H1 (cell line): ENCODE measurements at regions not wholly inside any gene's neighbourhood (a gene's known extent, or its start where the extent isn't known, plus 50 kb on each side); places are given as distances from the start of the nearest gene placed in this dataset.

ENCODE experiments used
- CTCF ChIA-PET: fragments of 300-600 bp; sonication (Branson Sonifier 250); formaldehyde crosslinking; loops from one replicate; lab custom pipeline; 2021; ENCODE audit not compliant: partially characterized antibody; lab: Charles Lee
- POLR2A ChIA-PET: fragments of 300-600 bp; sonication (Branson Sonifier 250); formaldehyde crosslinking; loops from one replicate; lab custom pipeline; 2021; ENCODE audit warnings: inconsistent platforms; ENCODE audit not compliant: partially characterized antibody; lab: Charles Lee
- DNase-seq, 2 experiments: peaks; one replicate each; pipeline versions ENCODE4 v3.0.0 to v3.0.0-alpha.2; 2010 to 2022; ENCODE audit warnings: low spot score in 2 of 2, low read depth in 1 of 2, mixed read lengths in 1 of 2
- FAIRE-seq: peaks from 2 replicates; lab custom pipeline; 2011; peaks lifted over from hg19 to GRCh38; lab: Jason Lieb, UNC
- H2AFZ ChIP-seq: 2 replicates; pipeline ENCODE4 v1.8.1; 2012; ENCODE audit warnings: low read length, inconsistent platforms
- H2AK5ac ChIP-seq: 2 replicates; pipeline ENCODE4 v1.6.1; 2013; ENCODE audit warnings: low read depth, low read length
- H2BK120ac ChIP-seq: replicated peaks from 2 replicates; pipeline ENCODE3; 2013; ENCODE audit warnings: low read depth, low read length, inconsistent platforms
- H2BK12ac ChIP-seq: 2 replicates; pipeline ENCODE4 v1.6.1; 2013; ENCODE audit warnings: low read depth, low read length
- H2BK15ac ChIP-seq: 2 replicates; pipeline ENCODE4 v1.6.1; 2013; ENCODE audit warnings: low read length
- H2BK20ac ChIP-seq: 2 replicates; pipeline ENCODE4 v1.6.1; 2013; ENCODE audit warnings: low read length
- H2BK5ac ChIP-seq: 2 replicates; pipeline ENCODE4 v1.6.1; 2013; ENCODE audit warnings: low read depth, low read length
- H3K14ac ChIP-seq: 2 replicates; pipeline ENCODE4 v1.6.1; 2013; ENCODE audit warnings: inconsistent platforms; ENCODE audit not compliant: insufficient read length
- H3K18ac ChIP-seq: 2 replicates; pipeline ENCODE4 v1.6.1; 2013; ENCODE audit warnings: low read length; ENCODE audit errors: extremely low read depth
- H3K23ac ChIP-seq: 2 replicates; pipeline ENCODE4 v1.6.1; 2013; ENCODE audit warnings: inconsistent platforms; ENCODE audit not compliant: insufficient read length
- H3K23me2 ChIP-seq: 2 replicates; pipeline ENCODE4 v1.6.1; 2013; ENCODE audit warnings: low read depth, low read length
- H3K27ac ChIP-seq: 2 replicates; pipeline ENCODE4 v1.6.1; 2011; ENCODE audit warnings: low read depth, low read length, inconsistent platforms
- H3K27me3 ChIP-seq, 4 experiments: replicated peaks in 1 of 4; 1 replicate in 1 of 4; 2 replicates in 3 of 4; pipeline versions ENCODE4 v1.6.1 to v1.8.1; 2011 to 2013; ENCODE audit warnings: low read length in 3 of 4, mild to moderate bottlenecking in 3 of 4, inconsistent platforms in 2 of 4, mixed read lengths in 2 of 4, moderate library complexity in 1 of 4; ENCODE audit not compliant: control insufficient read depth in 3 of 4, insufficient read depth in 3 of 4; ENCODE audit errors: extremely low read depth in 1 of 4
- H3K36me3 ChIP-seq, 4 experiments: 2 replicates each; pipeline versions ENCODE4 v1.6.1 to v1.8.1; 2011 to 2013; ENCODE audit warnings: mild to moderate bottlenecking in 4 of 4, low read length in 3 of 4, moderate library complexity in 2 of 4, control low read depth in 1 of 4, inconsistent platforms in 1 of 4; ENCODE audit not compliant: insufficient read depth in 4 of 4, control insufficient read depth in 2 of 4
- H3K4ac ChIP-seq: replicated peaks from 2 replicates; pipeline ENCODE3; 2013; ENCODE audit warnings: low read length, low read depth, mixed read lengths, inconsistent platforms; ENCODE audit not compliant: insufficient read length
- H3K4me1 ChIP-seq, 4 experiments: replicated peaks in 1 of 4; 1 replicate in 1 of 4; 2 replicates in 3 of 4; pipeline versions ENCODE4 v1.6.1 to v1.8.1; 2011 to 2013; ENCODE audit warnings: low read length in 3 of 4, inconsistent platforms in 2 of 4, mixed read lengths in 1 of 4; ENCODE audit not compliant: insufficient read depth in 4 of 4, control insufficient read depth in 3 of 4
- H3K4me2 ChIP-seq, 2 experiments: 2 replicates each; pipeline versions ENCODE4 v1.6.1 to v1.8.1; 2011 to 2013; ENCODE audit warnings: low read depth in 2 of 2, low read length in 2 of 2, control low read depth in 1 of 2, inconsistent platforms in 1 of 2, mild to moderate bottlenecking in 1 of 2; ENCODE audit not compliant: insufficient read depth in 1 of 2
- H3K4me3 ChIP-seq, 4 experiments: fragments of 200-600, 300-600 bp in 1 of 4; sonication (generic), shearing (Covaris generic), sonication (Bioruptor Twin) in 1 of 4; 2 replicates each; pipeline versions ENCODE4 v1.5.1 to v1.8.1; 2011 to 2016; ENCODE audit warnings: low read length in 4 of 4, low read depth in 3 of 4, control low read depth in 2 of 4, inconsistent platforms in 2 of 4, mild to moderate bottlenecking in 2 of 4, mixed read lengths in 1 of 4, moderate library complexity in 1 of 4; ENCODE audit not compliant: insufficient read depth in 2 of 4; ENCODE audit errors: extremely low read depth in 1 of 4
- H3K56ac ChIP-seq: replicated peaks from 2 replicates; pipeline ENCODE3; 2013; ENCODE audit warnings: low read depth, mild to moderate bottlenecking, mixed read lengths, low read length, inconsistent platforms; ENCODE audit not compliant: insufficient read length
- H3K79me1 ChIP-seq: 2 replicates; pipeline ENCODE4 v1.6.1; 2013; ENCODE audit warnings: low read depth, low read length, control low read depth
- H3K79me2 ChIP-seq, 2 experiments: 2 replicates each; pipeline versions ENCODE4 v1.6.1 to v1.8.1; 2012 to 2013; ENCODE audit warnings: low read length in 2 of 2, mild to moderate bottlenecking in 2 of 2, inconsistent platforms in 1 of 2; ENCODE audit not compliant: insufficient read depth in 2 of 2, control insufficient read depth in 1 of 2
- H3K9ac ChIP-seq, 4 experiments: replicated peaks in 1 of 4; 1 replicate in 1 of 4; 2 replicates in 3 of 4; pipeline versions ENCODE4 v1.6.1 to v1.8.1; 2011 to 2013; ENCODE audit warnings: low read depth in 3 of 4, low read length in 3 of 4, control low read depth in 2 of 4, mild to moderate bottlenecking in 2 of 4, moderate library complexity in 2 of 4, inconsistent platforms in 1 of 4; ENCODE audit errors: extremely low read depth in 1 of 4
- H3K9me3 ChIP-seq, 2 experiments: 2 replicates each; pipeline versions ENCODE4 v1.6.1 to v1.8.1; 2012 to 2013; ENCODE audit warnings: mild to moderate bottlenecking in 2 of 2, moderate library complexity in 2 of 2, control low read depth in 1 of 2, inconsistent platforms in 1 of 2, low read depth in 1 of 2, low read length in 1 of 2, mixed read lengths in 1 of 2; ENCODE audit not compliant: insufficient read depth in 2 of 2
- H4K20me1 ChIP-seq, 2 experiments: replicated peaks in 1 of 2; 2 replicates each; pipeline versions ENCODE3 to v1.8.1; 2011 to 2013; ENCODE audit warnings: inconsistent platforms in 2 of 2, low read length in 2 of 2, mild to moderate bottlenecking in 1 of 2; ENCODE audit not compliant: insufficient read depth in 2 of 2, control insufficient read depth in 1 of 2
- H4K5ac ChIP-seq: 2 replicates; pipeline ENCODE4 v1.6.1; 2013; ENCODE audit warnings: low read length, low read depth, mixed read lengths, inconsistent platforms; ENCODE audit not compliant: insufficient read length
- H4K8ac ChIP-seq: 2 replicates; pipeline ENCODE4 v1.8.0; 2013; ENCODE audit warnings: mild to moderate bottlenecking, moderate library complexity, low read length, inconsistent platforms; ENCODE audit not compliant: insufficient read depth; ENCODE audit errors: extremely low read depth
- H4K91ac ChIP-seq: replicated peaks from 2 replicates; pipeline ENCODE3; 2013; ENCODE audit warnings: low read length, mixed read lengths, inconsistent platforms; ENCODE audit not compliant: insufficient read length
- CBX8 ChIP-seq: fragments of 300-800, 300-1000 bp; sonication (generic); IDR thresholded peaks from 2 replicates; pipeline ENCODE4 v1.7.1; 2016; ENCODE audit warnings: low read depth, low read length, borderline replicate concordance
- CEBPB ChIP-seq: IDR thresholded peaks from 2 replicates; pipeline ENCODE4 v1.6.1; 2012; ENCODE audit warnings: low read depth, low read length
- GABPA ChIP-seq: IDR thresholded peaks from 2 replicates; pipeline ENCODE4 v1.6.1; 2011; ENCODE audit warnings: mild to moderate bottlenecking, low read length, moderate library complexity, borderline replicate concordance; ENCODE audit not compliant: insufficient read depth
- SUZ12 ChIP-seq: fragments of 200-600 bp; sonication (generic); IDR thresholded peaks from 2 replicates; pipeline ENCODE4 v1.6.1; 2012; ENCODE audit warnings: mild to moderate bottlenecking, inconsistent platforms, low read length, moderate library complexity, mixed read lengths

DNA sequence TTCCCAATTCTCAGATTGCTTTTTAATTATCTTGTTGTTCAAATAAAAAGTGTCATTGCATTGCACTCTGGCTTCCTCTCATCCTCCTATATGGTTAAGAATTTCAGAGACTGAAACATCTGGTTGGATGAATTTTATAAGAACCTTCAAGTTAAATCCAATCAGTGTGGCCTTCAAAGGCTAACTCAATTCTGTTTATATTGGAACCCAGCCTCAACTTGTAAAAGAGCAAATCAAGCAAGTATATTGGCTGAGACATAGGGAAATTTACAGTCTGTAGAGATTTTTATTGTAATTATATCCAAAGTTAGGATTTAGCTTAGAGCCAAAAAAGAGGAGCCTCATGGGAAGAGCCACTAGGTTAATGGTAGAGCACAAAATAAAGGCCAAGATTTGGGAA is 159.9 kb upstream of the FER start:
- ChIA-PET POLR2A (no interaction called here), CTCF (no interaction called here)
- H2AK5ac ChIP-seq, result no peak overlapping the region
- H3K79me2 ChIP-seq, result no peaks in the 10 kb centered on the region
- H3K4me2 ChIP-seq, result no peak overlapping the region
- no peak overlapping the region for H3K9ac ChIP-seq
- no peak overlapping the region for H3K4me3 ChIP-seq
- no peaks in the 10 kb centered on the region for H3K27me3 ChIP-seq
- H3K56ac ChIP-seq, result no peak overlapping the region
- H4K5ac ChIP-seq, result no peak overlapping the region
- H3K23me2 ChIP-seq, result no peaks in the 10 kb centered on the region
- H3K23ac ChIP-seq, result no peak overlapping the region
- no peak overlapping the region for H2BK15ac ChIP-seq
- TF ChIP-seq GABPA (no peak), CEBPB (no peak), CBX8 (no peak), SUZ12 (no peak)
- FAIRE-seq (no peak), DNase-seq (no peak)
- no peaks in the 10 kb centered on the region for H4K20me1 ChIP-seq
- H3K79me1 ChIP-seq, result no peaks in the 10 kb centered on the region
- H3K4ac ChIP-seq, result no peak overlapping the region
- H3K9me3 ChIP-seq, result no peaks in the 10 kb centered on the region
- H2BK20ac ChIP-seq, result no peak overlapping the region
- H3K18ac ChIP-seq, result no peak overlapping the region
- no peak overlapping the region for H2BK120ac ChIP-seq
- no peaks in the 10 kb centered on the region for H3K4me1 ChIP-seq
- no peak overlapping the region for H2AFZ ChIP-seq
- no peaks in the 10 kb centered on the region; a peak in 1 of 8 replicates for H3K36me3 ChIP-seq
- H2BK5ac ChIP-seq, result no peak overlapping the region
- H4K91ac ChIP-seq, result no peak overlapping the region
- no peak overlapping the region for H3K27ac ChIP-seq
- no peak overlapping the region for H3K14ac ChIP-seq
- no peak overlapping the region for H2BK12ac ChIP-seq
- no peak overlapping the region for H4K8ac ChIP-seq
